GM18502 (cell line): ENCODE measurements at regions not wholly inside any gene's neighbourhood (a gene's known extent, or its start where the extent isn't known, plus 50 kb on each side); places are given as distances from the start of the nearest gene placed in this dataset.
"Not testable (repeated sequence)": the region's sequence is repeated elsewhere in the genome, so short reads cannot be mapped to it uniquely, and the experiment has no call there.

Experiments
- ATAC-seq: cut with Tn5 transposase; IDR thresholded peaks from one replicate; pipeline ENCODE4 v1.9.1; 2021; ENCODE audit warnings: mild to moderate bottlenecking; ENCODE audit not compliant: unreplicated experiment, poor library complexity

DNA sequence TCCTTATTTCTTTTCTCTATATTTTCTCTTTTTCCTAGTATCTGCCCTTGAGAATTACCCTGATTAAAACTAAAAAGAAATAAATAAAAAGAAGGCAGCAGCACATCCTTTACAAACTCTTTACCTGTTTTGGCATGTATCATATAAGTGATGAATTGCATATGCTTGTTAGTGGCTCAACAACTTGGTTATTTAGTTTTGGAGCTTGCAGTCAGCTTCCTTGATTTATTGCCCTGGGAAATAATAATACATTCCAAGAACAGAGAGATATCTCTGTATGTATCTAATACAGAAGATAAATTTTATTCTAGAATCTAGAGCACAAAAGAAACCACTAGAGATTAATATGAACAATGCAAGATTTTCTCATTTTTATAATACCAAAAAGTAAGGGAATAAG lies 139.8 kb upstream of the ZC3H15 start:
- ATAC-seq, result no peak

DNA sequence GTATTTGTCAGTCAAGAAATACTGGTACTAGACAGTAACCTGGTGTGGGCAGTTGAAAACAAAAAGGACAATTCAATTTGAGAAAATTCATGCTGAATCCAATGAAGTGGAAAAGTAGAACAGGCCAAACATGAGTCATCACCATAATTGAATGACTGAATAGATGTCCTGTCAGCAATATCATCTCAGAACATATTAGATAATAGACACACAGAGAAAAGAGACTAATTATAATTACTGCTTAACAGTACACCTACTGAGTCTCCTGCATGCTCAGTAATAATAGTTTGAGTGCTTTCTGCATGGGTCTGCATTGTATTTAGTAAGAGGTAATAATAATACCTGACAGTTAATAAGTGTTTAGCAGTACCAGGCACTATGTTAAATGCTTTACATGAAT lies 138.6 kb upstream of the ZC3H15 start:
- peak; percentile 44 for ATAC-seq

DNA sequence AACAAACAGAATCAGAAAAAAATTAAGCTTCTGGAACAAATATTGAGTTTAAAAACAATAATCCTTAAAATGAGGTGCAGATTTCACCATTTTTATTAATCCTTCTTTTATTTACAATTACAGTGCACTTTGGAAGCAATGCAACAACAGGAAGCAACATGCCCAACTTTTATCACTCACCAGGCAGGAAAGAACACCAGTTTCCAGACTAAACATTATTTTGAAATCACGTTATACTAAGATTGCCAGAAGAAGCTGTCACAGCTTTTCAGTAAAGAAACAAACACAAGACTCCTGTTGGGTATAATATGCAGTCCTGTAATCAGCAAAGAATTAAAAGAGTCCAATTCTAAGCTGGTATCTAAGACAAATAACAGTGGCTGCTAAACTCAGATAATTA lies 137.9 kb upstream of the ZC3H15 start:
- ATAC-seq, result no peak

DNA sequence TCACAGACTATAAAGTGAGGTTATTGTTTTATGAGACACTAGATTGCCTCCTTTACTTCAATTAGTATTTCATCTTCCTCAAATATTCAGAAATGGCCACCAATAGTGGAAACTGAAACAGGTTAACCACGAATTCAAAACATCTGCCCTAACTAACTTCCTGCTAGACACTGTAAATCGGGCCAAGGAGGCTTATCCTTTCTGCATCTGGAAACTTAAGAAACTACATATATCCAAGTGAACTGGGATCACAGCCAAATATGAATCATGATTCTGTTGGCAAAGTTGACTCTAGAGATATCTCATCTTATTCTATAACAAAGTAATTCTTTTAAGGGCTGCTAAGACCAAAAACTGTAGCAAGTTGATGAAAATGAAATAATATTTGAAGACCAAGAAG lies 136.6 kb upstream of the ZC3H15 start:
- peak; percentile 67 for ATAC-seq

DNA sequence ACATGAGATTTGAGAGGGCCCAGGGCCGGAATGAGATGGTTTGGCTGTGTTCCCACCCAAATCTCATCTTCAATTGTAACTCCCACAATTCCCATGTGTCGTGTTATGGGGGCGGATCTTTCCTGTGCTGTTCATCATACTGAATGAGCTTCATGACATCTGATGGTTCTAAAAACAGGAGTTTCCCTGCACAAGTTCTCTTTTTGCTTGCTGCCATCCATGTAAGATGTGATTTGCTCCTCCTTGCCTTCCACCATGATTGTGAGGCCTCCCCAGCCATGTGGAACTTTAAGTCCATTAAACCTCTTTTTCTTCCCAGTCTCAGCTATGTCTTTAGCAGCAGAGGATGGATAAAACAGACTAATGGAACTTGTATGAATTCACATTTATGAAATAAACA lies 131.9 kb upstream of the ZC3H15 start:
- not testable (repeated sequence) for ATAC-seq

DNA sequence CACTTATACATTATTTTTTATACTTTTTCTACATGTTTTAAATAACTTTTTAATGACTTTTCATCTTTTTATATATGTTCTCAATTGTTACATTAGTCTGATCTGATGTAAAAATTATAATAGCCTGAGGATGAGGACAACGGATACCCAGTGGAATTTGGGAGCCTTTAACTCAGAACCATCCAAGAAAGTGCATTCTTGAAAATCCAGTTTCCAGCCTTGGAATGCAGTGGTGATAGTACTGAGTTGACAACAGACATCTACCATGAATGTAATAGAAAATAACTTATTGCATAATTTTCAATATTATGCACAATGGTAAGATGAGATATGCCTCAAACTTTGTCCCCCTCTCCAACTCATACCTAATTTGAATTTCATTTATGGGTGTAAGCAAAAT lies 120.7 kb upstream of the ZC3H15 start:
- ATAC-seq, result no peak

DNA sequence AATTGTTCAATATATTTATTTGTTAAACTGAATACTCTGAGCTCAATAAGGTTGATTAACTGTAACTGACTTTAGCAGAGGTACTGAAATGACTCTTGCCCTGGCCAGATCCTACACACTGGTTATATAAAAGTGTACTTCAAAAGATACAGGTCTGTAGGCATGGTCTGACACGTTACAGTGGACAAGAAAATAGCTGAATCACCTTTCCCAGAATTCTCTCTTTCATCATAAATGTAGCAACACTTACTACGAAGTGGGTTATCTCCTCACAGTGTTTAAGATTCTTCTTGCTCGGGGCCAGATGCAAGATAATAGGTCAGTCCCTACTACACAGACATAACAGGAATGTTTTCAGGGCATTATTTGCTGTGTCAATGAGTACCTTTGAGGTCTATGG lies 107.0 kb upstream of the ZC3H15 start:
- no peak for ATAC-seq

DNA sequence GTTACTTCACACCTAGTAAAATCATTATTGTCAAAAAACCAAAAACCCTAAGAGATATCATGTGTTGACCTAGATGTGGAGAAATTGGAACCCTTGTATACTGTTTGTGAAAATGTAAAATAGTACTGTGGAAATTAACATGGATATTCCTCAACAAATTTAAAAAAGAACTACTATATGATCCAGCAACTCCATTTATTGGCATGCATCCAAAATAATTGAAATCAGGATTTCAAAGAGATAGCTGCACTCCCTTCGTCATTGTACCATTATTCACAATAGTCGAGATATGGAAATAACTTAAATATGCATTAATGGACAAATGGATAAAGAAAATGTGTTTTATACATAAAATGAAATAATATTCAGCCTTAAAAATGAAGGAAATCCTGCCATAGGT lies 105.3 kb upstream of the ZC3H15 start:
- no peak for ATAC-seq

DNA sequence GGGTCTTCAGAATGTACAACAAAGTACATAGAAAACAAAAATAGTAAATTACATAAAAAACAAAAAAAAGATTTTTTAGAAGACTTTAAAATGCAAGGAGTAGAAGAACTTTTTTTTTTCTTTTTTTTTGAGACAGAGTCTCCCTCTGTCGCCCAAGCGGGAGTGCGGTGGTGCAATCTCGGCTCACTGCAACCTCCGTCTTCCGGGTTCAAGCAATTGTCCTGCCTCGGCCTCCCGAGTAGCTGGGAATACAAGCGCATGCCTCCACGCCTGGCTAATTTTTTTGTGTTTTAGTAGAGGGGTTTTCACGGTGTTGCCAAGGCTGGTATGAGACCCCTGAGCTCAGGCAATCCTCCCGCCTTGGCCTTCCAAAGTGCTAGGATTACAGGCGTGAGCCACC lies 104.5 kb upstream of the ZC3H15 start:
- ATAC-seq, result no peak

DNA sequence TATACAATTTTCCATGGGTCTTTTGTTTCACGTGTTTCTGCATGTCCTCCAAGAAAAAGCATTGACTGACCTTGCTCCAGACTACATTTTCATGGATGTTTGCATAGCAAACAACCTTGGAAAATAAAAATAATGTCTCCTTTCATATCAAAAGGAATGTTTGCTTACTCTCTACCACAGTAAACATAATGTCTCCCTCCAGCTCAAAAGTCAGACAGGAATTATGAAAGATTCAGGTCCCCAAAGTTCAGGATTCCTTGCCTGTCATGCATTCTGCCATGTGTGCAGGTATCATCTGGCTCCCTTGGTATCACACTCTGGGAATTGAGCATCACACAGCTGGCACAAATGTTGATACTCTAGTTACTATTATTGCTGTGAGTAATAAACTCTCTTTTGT lies 103.1 kb upstream of the ZC3H15 start:
- no peak for ATAC-seq

DNA sequence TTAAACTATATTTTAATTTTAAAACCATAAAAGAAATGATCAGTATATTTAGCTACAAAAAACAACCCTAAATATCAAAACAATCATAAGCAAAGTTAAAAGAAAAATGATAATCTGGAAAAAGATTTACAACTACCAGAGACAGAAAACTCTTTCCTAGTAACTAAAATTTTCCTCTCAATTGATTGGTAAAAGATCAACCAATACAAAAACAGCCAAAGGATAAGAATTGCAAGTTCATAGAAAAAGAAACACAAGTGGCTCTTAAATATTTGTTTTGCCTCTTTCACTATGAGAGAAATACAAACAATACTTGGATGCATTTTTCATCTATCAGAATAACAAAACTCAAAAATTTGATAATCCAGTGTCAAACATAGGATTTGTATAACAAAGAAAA lies 101.8 kb upstream of the ZC3H15 start:
- ATAC-seq, result no peak

DNA sequence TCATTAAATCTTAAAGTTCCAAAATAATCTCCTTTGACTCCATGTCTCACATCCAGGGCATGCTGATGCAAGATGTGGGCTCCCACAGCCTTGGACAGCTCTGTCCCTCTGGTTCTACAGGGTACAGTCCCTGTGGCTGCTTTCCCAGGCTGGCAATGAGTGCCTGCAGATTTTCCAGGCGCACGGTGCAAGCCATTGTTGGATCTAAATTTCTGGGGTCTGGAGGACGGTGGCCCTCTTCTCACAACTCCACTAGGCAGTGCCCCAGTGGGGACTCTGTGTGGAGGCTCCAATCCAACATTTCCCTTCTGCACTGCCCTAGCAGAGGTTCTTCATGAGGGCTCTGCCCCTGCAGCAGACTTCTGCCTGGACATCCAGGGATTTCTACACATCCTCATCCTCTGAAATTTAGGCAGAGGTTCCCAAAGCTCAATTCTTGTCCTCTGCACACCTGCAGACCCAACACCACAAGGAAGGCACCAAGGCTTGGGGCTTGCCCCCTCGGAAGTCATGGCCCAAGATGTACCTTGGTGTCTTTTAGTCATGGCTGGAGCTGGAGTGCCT lies 100.3 kb upstream of the ZC3H15 start:
- ATAC-seq, result not testable (repeated sequence)

DNA sequence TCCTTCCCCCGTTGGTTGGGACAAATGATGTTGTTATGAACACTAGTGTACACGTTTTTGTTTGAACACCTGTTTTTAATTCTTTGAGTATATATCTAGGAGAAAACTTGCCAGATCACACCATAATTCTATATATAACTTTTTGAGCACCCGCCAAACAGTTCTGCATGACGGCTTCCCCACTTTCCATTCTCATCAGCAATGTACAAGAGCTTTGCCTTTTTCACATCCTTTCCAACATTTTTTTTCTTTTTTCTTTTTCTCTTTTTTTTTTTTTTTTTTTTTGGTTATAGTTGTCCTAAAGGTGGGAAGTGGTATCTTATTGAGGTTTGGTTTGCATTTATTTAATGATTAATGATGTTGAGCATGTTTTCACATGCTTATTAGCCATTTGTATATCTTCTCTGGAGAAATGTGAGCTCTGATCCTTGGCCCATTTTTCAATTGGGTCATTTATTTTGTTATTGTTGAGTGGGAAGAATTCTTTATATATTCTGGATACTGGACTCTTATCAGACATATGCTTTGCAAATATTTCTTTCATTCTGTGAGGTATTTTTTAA lies 86.9 kb upstream of the ZC3H15 start:
- ATAC-seq, result peak; percentile 94

DNA sequence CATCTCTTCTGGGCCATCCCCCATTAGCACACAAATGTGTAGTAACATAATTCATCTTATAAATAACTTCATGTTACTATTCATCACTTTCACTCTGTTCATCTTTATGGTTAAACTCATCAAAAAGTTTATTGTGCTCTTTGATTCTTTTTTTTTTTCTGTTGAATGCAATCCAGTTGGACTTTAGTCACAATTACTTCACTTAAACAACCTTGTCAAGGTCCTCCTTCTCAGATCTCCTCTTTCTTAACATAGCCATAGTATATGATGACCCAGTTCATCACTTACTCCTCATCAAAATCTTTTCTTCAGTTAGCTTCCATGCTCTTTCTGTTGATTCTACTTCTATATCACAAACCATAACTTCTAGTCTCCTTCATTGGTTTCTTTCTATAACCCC lies 80.2 kb upstream of the ZC3H15 start:
- ATAC-seq, result no peak

DNA sequence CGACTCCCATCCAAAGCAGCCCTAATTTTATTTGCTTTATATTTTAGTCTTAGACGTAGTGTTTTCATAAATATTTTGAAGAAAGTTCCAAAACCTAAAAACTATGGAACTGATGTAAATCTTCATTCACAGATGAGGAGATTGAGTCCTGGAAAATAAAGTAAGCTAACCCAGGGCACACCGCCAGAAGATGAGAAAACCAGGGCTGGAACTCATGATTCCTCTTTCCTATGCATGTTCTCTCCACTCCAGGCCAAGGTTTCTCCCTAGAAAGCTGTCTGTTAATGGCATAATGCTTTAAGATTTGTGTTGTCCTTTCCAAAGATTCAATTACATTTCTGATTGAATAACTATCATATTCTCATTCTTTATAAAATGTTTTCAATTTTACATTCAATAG lies 78.4 kb upstream of the ZC3H15 start:
- ATAC-seq, result no peak

DNA sequence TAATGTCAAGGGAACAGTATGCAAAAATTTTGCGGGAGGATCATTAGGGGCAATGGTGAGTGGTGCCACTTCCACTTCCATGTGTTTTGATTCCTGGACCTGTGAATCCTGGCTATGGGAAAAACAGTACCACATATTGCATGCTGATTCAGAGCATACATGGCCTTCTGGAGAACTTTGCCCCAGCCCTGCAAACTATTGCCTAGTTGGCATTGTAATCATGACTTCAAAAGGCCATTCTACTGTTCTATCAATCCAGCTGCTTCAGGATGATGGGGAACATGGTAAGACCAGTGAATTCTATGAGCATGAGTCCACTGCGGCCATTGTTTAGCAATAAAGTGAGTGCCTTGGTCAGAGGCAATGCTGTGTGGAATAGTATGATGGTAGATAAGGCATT lies 75.3 kb upstream of the ZC3H15 start:
- ATAC-seq, result no peak

DNA sequence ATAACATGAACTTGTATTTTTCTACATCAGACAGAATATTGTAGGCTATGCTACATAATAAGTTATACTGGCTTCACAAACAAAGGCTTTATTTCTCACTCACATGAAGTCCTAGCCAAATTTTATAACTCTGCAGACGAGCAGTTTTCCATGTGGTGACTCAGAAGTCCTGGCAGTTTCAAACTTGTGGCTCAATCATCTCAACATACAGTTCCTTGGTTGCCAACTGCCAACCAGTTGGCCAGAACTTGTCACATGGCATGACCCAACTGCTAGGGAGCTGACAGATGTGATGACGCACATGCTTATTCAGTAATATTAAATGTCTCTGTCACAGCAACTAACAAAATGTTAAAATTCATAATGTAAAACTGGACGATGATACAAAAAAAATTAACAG lies 63.8 kb upstream of the ZC3H15 start:
- ATAC-seq, result no peak

DNA sequence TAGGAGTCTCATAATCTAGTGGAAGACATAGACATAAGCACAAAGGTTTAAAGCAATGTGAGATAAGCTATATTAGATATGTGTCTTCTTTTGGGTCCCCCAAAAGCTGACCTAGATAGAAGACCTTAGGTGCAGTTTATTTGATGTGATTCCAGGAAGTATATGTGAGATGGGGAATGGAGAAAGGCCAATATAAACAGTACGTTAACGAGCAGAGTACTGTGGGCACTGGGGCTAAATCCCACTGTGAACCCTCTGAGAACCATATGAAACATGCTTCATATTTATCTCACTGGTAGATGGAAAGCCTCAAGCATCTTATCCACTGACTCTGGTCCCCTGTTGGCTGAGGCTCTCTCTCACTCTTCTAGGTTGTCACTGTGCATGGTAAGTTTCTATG lies 62.6 kb upstream of the ZC3H15 start:
- no peak for ATAC-seq

DNA sequence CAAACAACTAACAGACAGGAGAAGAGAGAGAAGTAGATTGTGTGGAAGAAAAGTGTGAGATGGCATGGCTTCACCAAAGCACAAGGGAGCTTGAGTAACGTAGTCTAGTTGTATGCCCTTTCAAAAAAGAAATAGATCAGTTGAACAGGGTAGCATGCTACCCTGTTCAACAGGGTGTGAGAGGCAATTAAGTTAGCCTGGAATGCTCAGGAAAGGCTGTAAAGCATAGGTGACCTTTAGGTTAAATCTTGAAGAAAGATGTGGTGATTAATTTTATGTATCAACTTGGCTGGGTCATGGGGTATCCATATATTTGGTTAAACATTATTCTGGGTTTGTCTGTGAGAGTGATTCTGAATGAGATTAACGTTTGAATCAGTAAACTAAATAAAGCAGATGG lies 61.8 kb upstream of the ZC3H15 start:
- no peak for ATAC-seq

DNA sequence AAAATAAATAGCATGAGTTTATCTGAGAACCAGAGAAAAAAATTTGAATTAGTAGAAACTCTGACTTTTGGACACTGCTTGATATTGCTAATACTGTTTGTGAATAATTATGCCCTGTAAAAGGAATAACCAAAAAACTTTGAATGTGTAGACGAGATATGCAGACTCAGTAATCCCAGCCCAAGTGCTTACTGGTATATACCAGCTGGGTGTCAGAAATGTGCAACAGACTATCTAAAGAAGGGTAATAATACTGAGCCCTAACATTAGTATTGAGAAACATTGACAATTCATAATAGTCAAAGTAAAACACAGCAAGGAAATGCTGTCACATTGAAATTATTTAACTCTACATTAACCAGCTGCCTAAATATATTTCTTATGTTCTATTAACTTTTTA lies 60.5 kb upstream of the ZC3H15 start:
- no peak for ATAC-seq

DNA sequence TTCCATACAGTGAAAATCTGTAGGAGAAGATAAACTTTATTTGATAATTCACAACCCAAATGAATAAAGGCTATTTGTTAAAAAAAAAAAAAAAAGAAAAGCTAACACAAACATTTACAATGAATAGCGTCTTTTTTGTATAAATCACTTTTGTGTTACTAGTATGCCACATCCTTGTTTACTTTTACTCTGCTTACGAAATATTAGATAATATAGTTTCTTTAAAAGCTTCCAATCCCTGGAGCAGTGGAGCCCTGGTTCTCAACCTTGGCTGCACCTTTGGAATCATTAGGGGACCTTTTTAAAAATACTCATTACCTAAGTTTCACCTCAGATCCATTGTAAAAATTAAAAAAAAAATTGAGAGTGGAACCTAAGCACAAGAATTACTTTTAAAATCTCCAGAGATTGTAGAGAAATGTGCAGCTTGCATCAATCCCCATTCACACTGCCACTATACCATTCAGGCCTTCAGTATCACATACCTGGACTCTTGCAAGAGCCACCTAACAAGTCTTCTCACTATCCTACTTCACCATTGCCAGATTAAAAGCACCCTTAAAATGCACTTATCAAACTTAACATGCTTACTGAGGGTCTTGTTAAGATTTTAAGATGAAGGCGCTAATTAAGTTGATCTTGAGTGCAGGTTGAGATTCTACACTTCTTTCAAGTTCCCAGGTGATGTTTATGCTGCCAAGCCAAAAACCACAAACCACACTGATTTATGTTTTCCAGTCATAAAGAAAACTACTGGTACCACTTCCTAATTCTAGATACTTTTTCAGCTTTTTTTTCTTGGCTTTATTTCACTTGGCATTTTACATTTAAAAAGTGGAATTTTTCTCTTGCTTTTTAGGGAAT lies 59.7 kb upstream of the ZC3H15 start:
- peak; percentile 97 for ATAC-seq

DNA sequence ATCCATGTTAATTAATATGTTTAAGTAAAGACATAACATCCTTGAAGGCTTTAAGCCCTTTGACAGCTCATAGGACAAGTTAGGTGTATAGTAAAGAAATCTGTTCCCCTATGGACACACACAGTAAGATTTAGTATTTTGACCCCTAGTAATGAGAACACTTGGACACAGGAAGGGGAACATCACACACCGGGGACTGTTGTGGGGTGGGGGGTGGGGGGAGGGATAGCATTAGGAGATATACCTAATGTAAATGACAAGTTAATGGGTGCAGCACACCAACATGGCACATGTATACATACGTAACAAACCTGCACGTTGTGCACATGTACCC lies 59.1 kb upstream of the ZC3H15 start:
- ATAC-seq, result peak; percentile 36
